GM23248 (cell line): ENCODE measurements at regions not wholly inside any gene's neighbourhood (a gene's known extent, or its start where the extent isn't known, plus 50 kb on each side); places are given as distances from the start of the nearest gene placed in this dataset.

Experiments
- DNase-seq: peaks from one replicate; pipeline ENCODE4 v3.0.0-alpha.2; 2015
- H2AFZ ChIP-seq: fragments of 200-600 bp; sonication (generic); 2 replicates; pipeline ENCODE4 v1.6.1; 2016; ENCODE audit warnings: antibody characterized with exemption
- H3F3A ChIP-seq: fragments of 200-600 bp; sonication (generic); 2 replicates; pipeline ENCODE4 v1.6.1; 2016; ENCODE audit warnings: mild to moderate bottlenecking, antibody characterized with exemption, mixed run types; ENCODE audit not compliant: insufficient read depth
- H3K27ac ChIP-seq: fragments of 200-600 bp; sonication (generic); 2 replicates; pipeline ENCODE4 v1.5.1; 2016; ENCODE audit warnings: mild to moderate bottlenecking
- H3K27me3 ChIP-seq: fragments of 200-600 bp; sonication (generic); replicated peaks from 2 replicates; pipeline ENCODE4 v1.6.1; 2016; ENCODE audit warnings: mild to moderate bottlenecking; ENCODE audit not compliant: insufficient read depth
- H3K36me3 ChIP-seq: fragments of 200-600 bp; sonication (generic); 2 replicates; pipeline ENCODE4 v1.6.1; 2016; ENCODE audit warnings: low read depth, mild to moderate bottlenecking
- H3K4me1 ChIP-seq: fragments of 200-600 bp; sonication (generic); 2 replicates; pipeline ENCODE4 v1.6.1; 2016; ENCODE audit warnings: mild to moderate bottlenecking; ENCODE audit not compliant: insufficient read depth
- H3K4me2 ChIP-seq: fragments of 200-600 bp; sonication (generic); one replicate; pipeline ENCODE4 v1.6.1; 2016; ENCODE audit warnings: mild to moderate bottlenecking; ENCODE audit not compliant: unreplicated experiment
- H3K4me3 ChIP-seq: fragments of 200-600 bp; sonication (generic); 2 replicates; pipeline ENCODE4 v1.5.1; 2016; ENCODE audit warnings: mild to moderate bottlenecking
- H3K79me2 ChIP-seq: fragments of 200-600 bp; sonication (generic); 2 replicates; pipeline ENCODE4 v1.6.1; 2016; ENCODE audit warnings: mild to moderate bottlenecking; ENCODE audit not compliant: insufficient read depth
- H3K9ac ChIP-seq: fragments of 200-600 bp; sonication (generic); 2 replicates; pipeline ENCODE4 v1.6.1; 2016; ENCODE audit warnings: mild to moderate bottlenecking
- H3K9me2 ChIP-seq: fragments of 200-600 bp; sonication (generic); 2 replicates; pipeline ENCODE4 v1.6.1; 2016; ENCODE audit warnings: mixed run types, mild to moderate bottlenecking, moderate library complexity; ENCODE audit not compliant: insufficient read depth
- H3K9me3 ChIP-seq: fragments of 200-600 bp; sonication (generic); one replicate; pipeline ENCODE4 v1.6.1; 2017; ENCODE audit warnings: low read depth
- H4K20me1 ChIP-seq: fragments of 200-600 bp; sonication (generic); 2 replicates; pipeline ENCODE4 v1.6.0; 2016; ENCODE audit not compliant: insufficient read depth
- EZH2 ChIP-seq: fragments of 200-600 bp; sonication (generic); IDR thresholded peaks from 2 replicates; pipeline ENCODE4 v1.6.1; 2018; ENCODE audit warnings: antibody characterized with exemption, mild to moderate bottlenecking; ENCODE audit not compliant: insufficient read depth, poor library complexity, severe bottlenecking
- EZH2phosphoT487 ChIP-seq: fragments of 200-600 bp; sonication (generic); IDR thresholded peaks from 2 replicates; pipeline ENCODE4 v1.6.1; 2018; ENCODE audit warnings: antibody characterized with exemption, moderate library complexity, mild to moderate bottlenecking, low read depth; ENCODE audit not compliant: insufficient read depth
- WGBS, 2 experiments: methylation state at CpG; one replicate each; pipeline ENCODE4 v1.1.6; 2015 to 2017; ENCODE audit warnings: low lambda C conversion rate in 2 of 2, low coverage in 1 of 2; ENCODE audit errors: missing lambda C conversion rate in 2 of 2; 5-methylcytosine and 5-hydroxymethylcytosine counted together
- in situ Hi-C: fragments of 300-500 bp; cut with MboI; formaldehyde crosslinking; loops from 2 replicates; pipeline ENCODE4 v1.15.0; 2020

- H3K4me3 ChIP-seq = no peak overlapping the region
- no peaks in the 10 kb centered on the region for H4K20me1 ChIP-seq
- no peaks in the 10 kb centered on the region for H3K79me2 ChIP-seq
- 94 to 100% methylated on average over 1 of the region's 1 CpG for WGBS, 2 experiments
- no peaks in the 10 kb centered on the region; the same call in 1 of the 2 replicates for H3K4me1 ChIP-seq
- no peak for DNase-seq
- in situ Hi-C loops = no loop called here
- no peaks in the 10 kb centered on the region for H3K9me3 ChIP-seq
- no peak overlapping the region for H3K9ac ChIP-seq
- TF ChIP-seq EZH2 (no peak), EZH2phosphoT487 (no peak)
- H3K27ac ChIP-seq = no peak overlapping the region
- no peaks in the 10 kb centered on the region for H3K9me2 ChIP-seq
- no peak overlapping the region for H3K4me2 ChIP-seq
- H3F3A ChIP-seq = no peaks in the 10 kb centered on the region
- no peaks in the 10 kb centered on the region for H3K27me3 ChIP-seq
- no peaks in the 10 kb centered on the region for H3K36me3 ChIP-seq
- H2AFZ ChIP-seq = no peak overlapping the region
Measured at GRCh38 chr5:67966712-67967111, 248.8 kb upstream of the PIK3R1 start.

- Histone ChIP-seq H3K9ac (no peak overlapping the region), H3K4me3 (no peak overlapping the region), H3K36me3 (no peaks in the 10 kb centered on the region), H3K9me2 (no peaks in the 10 kb centered on the region), H3K79me2 (no peaks in the 10 kb centered on the region), H3K4me2 (no peak overlapping the region), H3F3A (no peaks in the 10 kb centered on the region), H2AFZ (no peak overlapping the region), H3K27me3 (no peaks in the 10 kb centered on the region), H3K9me3 (no peaks in the 10 kb centered on the region), H4K20me1 (no peaks in the 10 kb centered on the region), H3K4me1 (no peaks in the 10 kb centered on the region), H3K27ac (no peak overlapping the region)
- in situ Hi-C loops = no loop called here
- no peak for TF ChIP-seq EZH2
- TF ChIP-seq EZH2phosphoT487 = no peak
- WGBS, 2 experiments = 46 to 53% methylated on average over 2 of the region's 2 CpGs
- no peak for DNase-seq
Measured at GRCh38 chr5:67964619-67965018, 250.9 kb upstream of the PIK3R1 start.

GRCh38 chr5:67963789-67964519, 251.6 kb upstream of the PIK3R1 start:
- Histone ChIP-seq H3K4me1 (no peaks in the 10 kb centered on the region), H4K20me1 (no peaks in the 10 kb centered on the region), H3K9me2 (no peaks in the 10 kb centered on the region), H2AFZ (no peak overlapping the region), H3K27ac (no peak overlapping the region), H3K4me3 (no peak overlapping the region), H3K27me3 (no peaks in the 10 kb centered on the region), H3K4me2 (no peak overlapping the region), H3F3A (no peaks in the 10 kb centered on the region), H3K79me2 (no peaks in the 10 kb centered on the region), H3K9ac (no peak overlapping the region), H3K36me3 (no peaks in the 10 kb centered on the region), H3K9me3 (no peaks in the 10 kb centered on the region)
- TF ChIP-seq EZH2 (no peak), EZH2phosphoT487 (no peak)
- 78 to 88% methylated on average over 4 of the region's 4 CpGs for WGBS, 2 experiments
- in situ Hi-C loops = no loop called here
- DNase-seq = no peak

- H3K79me2 ChIP-seq = no peaks in the 10 kb centered on the region
- in situ Hi-C loops = no loop called here
- no peak overlapping the region for H3K27ac ChIP-seq
- H3K4me2 ChIP-seq = no peak overlapping the region
- no peaks in the 10 kb centered on the region for H3K9me3 ChIP-seq
- DNase-seq = no peak
- H3K9me2 ChIP-seq = no peaks in the 10 kb centered on the region
- H3F3A ChIP-seq = no peaks in the 10 kb centered on the region
- no peak overlapping the region for H3K4me3 ChIP-seq
- no peaks in the 10 kb centered on the region for H3K27me3 ChIP-seq
- WGBS, 2 experiments = 44 to 50% methylated on average over 2 of the region's 2 CpGs
- H4K20me1 ChIP-seq = no peaks in the 10 kb centered on the region
- H2AFZ ChIP-seq = no peak overlapping the region
- H3K4me1 ChIP-seq = no peaks in the 10 kb centered on the region
- H3K36me3 ChIP-seq = no peaks in the 10 kb centered on the region
- H3K9ac ChIP-seq = no peak overlapping the region
- TF ChIP-seq EZH2phosphoT487 (no peak), EZH2 (no peak)
Measured at GRCh38 chr5:67960939-67961338, 254.6 kb upstream of the PIK3R1 start.
